ENCODE measurements at regions not wholly inside any gene's neighbourhood (a gene's known extent, or its start where the extent isn't known, plus 50 kb on each side); places are given as distances from the start of the nearest gene placed in this dataset.

DNA sequence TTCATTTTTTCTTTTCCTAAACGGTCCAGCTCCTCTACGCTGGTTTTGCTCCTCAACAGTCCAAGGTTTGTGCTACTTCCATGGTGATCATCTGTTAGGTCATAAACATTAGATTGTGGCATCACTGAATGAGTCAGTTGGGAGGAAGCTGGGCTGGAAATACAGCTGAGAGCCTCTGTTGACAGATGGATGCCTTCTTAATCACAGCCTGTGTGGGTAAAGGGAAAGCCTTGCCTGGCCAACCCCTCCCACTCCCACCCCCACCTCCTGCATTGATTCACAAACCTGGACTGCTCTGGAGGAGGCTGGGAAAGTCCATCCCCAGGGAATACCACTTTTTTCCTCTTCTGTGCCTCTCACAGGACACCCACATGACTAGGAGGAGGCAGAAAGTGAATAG is 180.6 kb upstream of the CCN2 start (continued):
- TF ChIP-seq, protein P1, sequence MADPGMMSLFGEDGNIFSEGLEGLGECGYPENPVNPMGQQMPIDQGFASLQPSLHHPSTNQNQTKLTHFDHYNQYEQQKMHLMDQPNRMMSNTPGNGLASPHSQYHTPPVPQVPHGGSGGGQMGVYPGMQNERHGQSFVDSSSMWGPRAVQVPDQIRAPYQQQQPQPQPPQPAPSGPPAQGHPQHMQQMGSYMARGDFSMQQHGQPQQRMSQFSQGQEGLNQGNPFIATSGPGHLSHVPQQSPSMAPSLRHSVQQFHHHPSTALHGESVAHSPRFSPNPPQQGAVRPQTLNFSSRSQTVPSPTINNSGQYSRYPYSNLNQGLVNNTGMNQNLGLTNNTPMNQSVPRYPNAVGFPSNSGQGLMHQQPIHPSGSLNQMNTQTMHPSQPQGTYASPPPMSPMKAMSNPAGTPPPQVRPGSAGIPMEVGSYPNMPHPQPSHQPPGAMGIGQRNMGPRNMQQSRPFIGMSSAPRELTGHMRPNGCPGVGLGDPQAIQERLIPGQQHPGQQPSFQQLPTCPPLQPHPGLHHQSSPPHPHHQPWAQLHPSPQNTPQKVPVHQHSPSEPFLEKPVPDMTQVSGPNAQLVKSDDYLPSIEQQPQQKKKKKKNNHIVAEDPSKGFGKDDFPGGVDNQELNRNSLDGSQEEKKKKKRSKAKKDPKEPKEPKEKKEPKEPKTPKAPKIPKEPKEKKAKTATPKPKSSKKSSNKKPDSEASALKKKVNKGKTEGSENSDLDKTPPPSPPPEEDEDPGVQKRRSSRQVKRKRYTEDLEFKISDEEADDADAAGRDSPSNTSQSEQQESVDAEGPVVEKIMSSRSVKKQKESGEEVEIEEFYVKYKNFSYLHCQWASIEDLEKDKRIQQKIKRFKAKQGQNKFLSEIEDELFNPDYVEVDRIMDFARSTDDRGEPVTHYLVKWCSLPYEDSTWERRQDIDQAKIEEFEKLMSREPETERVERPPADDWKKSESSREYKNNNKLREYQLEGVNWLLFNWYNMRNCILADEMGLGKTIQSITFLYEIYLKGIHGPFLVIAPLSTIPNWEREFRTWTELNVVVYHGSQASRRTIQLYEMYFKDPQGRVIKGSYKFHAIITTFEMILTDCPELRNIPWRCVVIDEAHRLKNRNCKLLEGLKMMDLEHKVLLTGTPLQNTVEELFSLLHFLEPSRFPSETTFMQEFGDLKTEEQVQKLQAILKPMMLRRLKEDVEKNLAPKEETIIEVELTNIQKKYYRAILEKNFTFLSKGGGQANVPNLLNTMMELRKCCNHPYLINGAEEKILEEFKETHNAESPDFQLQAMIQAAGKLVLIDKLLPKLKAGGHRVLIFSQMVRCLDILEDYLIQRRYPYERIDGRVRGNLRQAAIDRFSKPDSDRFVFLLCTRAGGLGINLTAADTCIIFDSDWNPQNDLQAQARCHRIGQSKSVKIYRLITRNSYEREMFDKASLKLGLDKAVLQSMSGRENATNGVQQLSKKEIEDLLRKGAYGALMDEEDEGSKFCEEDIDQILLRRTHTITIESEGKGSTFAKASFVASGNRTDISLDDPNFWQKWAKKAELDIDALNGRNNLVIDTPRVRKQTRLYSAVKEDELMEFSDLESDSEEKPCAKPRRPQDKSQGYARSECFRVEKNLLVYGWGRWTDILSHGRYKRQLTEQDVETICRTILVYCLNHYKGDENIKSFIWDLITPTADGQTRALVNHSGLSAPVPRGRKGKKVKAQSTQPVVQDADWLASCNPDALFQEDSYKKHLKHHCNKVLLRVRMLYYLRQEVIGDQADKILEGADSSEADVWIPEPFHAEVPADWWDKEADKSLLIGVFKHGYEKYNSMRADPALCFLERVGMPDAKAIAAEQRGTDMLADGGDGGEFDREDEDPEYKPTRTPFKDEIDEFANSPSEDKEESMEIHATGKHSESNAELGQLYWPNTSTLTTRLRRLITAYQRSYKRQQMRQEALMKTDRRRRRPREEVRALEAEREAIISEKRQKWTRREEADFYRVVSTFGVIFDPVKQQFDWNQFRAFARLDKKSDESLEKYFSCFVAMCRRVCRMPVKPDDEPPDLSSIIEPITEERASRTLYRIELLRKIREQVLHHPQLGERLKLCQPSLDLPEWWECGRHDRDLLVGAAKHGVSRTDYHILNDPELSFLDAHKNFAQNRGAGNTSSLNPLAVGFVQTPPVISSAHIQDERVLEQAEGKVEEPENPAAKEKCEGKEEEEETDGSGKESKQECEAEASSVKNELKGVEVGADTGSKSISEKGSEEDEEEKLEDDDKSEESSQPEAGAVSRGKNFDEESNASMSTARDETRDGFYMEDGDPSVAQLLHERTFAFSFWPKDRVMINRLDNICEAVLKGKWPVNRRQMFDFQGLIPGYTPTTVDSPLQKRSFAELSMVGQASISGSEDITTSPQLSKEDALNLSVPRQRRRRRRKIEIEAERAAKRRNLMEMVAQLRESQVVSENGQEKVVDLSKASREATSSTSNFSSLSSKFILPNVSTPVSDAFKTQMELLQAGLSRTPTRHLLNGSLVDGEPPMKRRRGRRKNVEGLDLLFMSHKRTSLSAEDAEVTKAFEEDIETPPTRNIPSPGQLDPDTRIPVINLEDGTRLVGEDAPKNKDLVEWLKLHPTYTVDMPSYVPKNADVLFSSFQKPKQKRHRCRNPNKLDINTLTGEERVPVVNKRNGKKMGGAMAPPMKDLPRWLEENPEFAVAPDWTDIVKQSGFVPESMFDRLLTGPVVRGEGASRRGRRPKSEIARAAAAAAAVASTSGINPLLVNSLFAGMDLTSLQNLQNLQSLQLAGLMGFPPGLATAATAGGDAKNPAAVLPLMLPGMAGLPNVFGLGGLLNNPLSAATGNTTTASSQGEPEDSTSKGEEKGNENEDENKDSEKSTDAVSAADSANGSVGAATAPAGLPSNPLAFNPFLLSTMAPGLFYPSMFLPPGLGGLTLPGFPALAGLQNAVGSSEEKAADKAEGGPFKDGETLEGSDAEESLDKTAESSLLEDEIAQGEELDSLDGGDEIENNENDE (IDR thresholded peaks at IDR 0.05; ENCODE audit: insufficient replicate concordance, low read length) = no peak
- TF ChIP-seq EP300 (IDR thresholded peaks at IDR 0.05; ENCODE audit: borderline replicate concordance in 1 of 2, low read depth in 2 of 2, low read length in 2 of 2) (no peak), FOSL1 (IDR thresholded peaks at IDR 0.05; ENCODE audit: insufficient read depth, low read depth, low read length) (no peak), CBX5 (IDR thresholded peaks at IDR 0.05; ENCODE audit: low read depth, low read length) (no peak), CBX8 (IDR thresholded peaks at IDR 0.05; ENCODE audit: borderline replicate concordance, low read depth, low read length) (no peak), NRF1 (IDR thresholded peaks at IDR 0.05; ENCODE audit: low read depth, low read length) (no peak)

All from H1 (cell line).